ENCODE measurements at regions not wholly inside any gene's neighbourhood (a gene's known extent, or its start where the extent isn't known, plus 50 kb on each side); places are given as distances from the start of the nearest gene placed in this dataset.
"Not testable (repeated sequence)": the region's sequence is repeated elsewhere in the genome, so short reads cannot be mapped to it uniquely, and the experiment has no call there.

- H2AFZ ChIP-seq (ENCODE audit: low read depth, low read length); BruUV-seq (replicated peaks); H3K79me2 ChIP-seq (ENCODE audit: control insufficient read depth, insufficient read depth, low read length); H4K20me1 ChIP-seq (replicated peaks; ENCODE audit: control insufficient read depth, extremely low read depth, insufficient read depth, low read length); H3K4me2 ChIP-seq (ENCODE audit: insufficient read depth, low read length); H3K9ac ChIP-seq (replicated peaks; ENCODE audit: extremely low read depth, insufficient read depth, low read length); H3K36me3 ChIP-seq (ENCODE audit: control insufficient read depth in 2 of 2, extremely low read depth in 1 of 2, insufficient read depth in 2 of 2, low read length in 2 of 2); H3K4me1 ChIP-seq (ENCODE audit: control insufficient read depth, extremely low read depth, insufficient read depth, low read length); H3K27me3 ChIP-seq (ENCODE audit: control insufficient read depth in 2 of 2, insufficient read depth in 2 of 2, low read length in 2 of 2); DNase-seq (ENCODE audit: low read depth, low spot score); H3K9me1 ChIP-seq (replicated peaks; ENCODE audit: control insufficient read depth, extremely low read depth, insufficient read depth, low read length); H3K4me3 ChIP-seq (replicated peaks in 1 of 3; ENCODE audit: insufficient read depth in 1 of 3, low read depth in 1 of 3, low read length in 3 of 3); POLR2A ChIA-PET; H3K9me3 ChIP-seq (replicated peaks; ENCODE audit: control insufficient read depth, insufficient read depth, low read length); intact Hi-C loops (cut with micrococcal nuclease); FAIRE-seq; H3K27ac ChIP-seq (ENCODE audit: insufficient read depth, low read depth, low read length): not testable (repeated sequence)
- CTCF ChIA-PET = interaction anchor here (0.7 to 4.9 kb wide), 8 partner anchors 9 to 133 kb away, joined by 3 to 57 read pairs (median 4); no protein-coding TSS in a partner anchor
- dilution Hi-C loops (cut with MboI; ENCODE audit: extremely low pct_ligation_motif_present, low sequenced_read_pairs) = loop anchor here (25.0 kb wide), 1 partner anchor 160 kb away; no protein-coding TSS in a partner anchor
Observed at GRCh38 chr1:157372311-157372710, 180.0 kb downstream of the FCRL5 start.

- dilution Hi-C loops (cut with MboI; ENCODE audit: extremely low pct_ligation_motif_present, low sequenced_read_pairs) = loop anchor here (25.0 kb wide), 1 partner anchor 160 kb away; no protein-coding TSS in a partner anchor
- FAIRE-seq = no peak
- CTCF ChIA-PET = interaction anchor here (0.7 to 4.9 kb wide), 13 partner anchors 8 to 753 kb away, joined by 3 to 57 read pairs (median 4); no protein-coding TSS in a partner anchor
Observed at GRCh38 chr1:157371826-157372225, 180.5 kb downstream of the FCRL5 start.

More at GRCh38 chr1:157371826-157372225, 180.5 kb downstream of the FCRL5 start:
- Histone ChIP-seq H3K27me3 (ENCODE audit: control insufficient read depth in 2 of 2, insufficient read depth in 2 of 2, low read length in 2 of 2) (peaks cover 2 to 4% of the 10 kb centered on the region in 2 experiments), H3K79me2 (ENCODE audit: control insufficient read depth, insufficient read depth, low read length) (no peaks in the 10 kb centered on the region), H3K9me3 (replicated peaks; ENCODE audit: control insufficient read depth, insufficient read depth, low read length) (no peaks in the 10 kb centered on the region), H3K9ac (replicated peaks; ENCODE audit: extremely low read depth, insufficient read depth, low read length) (no peak overlapping the region), H2AFZ (ENCODE audit: low read depth, low read length) (no peak overlapping the region), H3K4me1 (ENCODE audit: control insufficient read depth, extremely low read depth, insufficient read depth, low read length) (no peaks in the 10 kb centered on the region), H3K9me1 (replicated peaks; ENCODE audit: control insufficient read depth, extremely low read depth, insufficient read depth, low read length) (no peaks in the 10 kb centered on the region), H3K4me3 (replicated peaks in 1 of 3; ENCODE audit: insufficient read depth in 1 of 3, low read depth in 1 of 3, low read length in 3 of 3) (no peak overlapping the region), H4K20me1 (replicated peaks; ENCODE audit: control insufficient read depth, extremely low read depth, insufficient read depth, low read length) (no peaks in the 10 kb centered on the region), H3K4me2 (ENCODE audit: insufficient read depth, low read length) (no peak overlapping the region), H3K27ac (ENCODE audit: insufficient read depth, low read depth, low read length) (no peak overlapping the region), H3K36me3 (ENCODE audit: control insufficient read depth in 2 of 2, extremely low read depth in 1 of 2, insufficient read depth in 2 of 2, low read length in 2 of 2) (no peaks in the 10 kb centered on the region)
- BruUV-seq (replicated peaks) = no TSS peak
- intact Hi-C loops (cut with micrococcal nuclease) = loop anchor here (2.0 kb wide), 2 partner anchors 179 to 753 kb away; no protein-coding TSS in a partner anchor
- POLR2A ChIA-PET = no interaction called here
- TF ChIP-seq MYC (IDR thresholded peaks at IDR 0.05; ENCODE audit: low read depth, low read length) = no peak
- TF ChIP-seq CTCF (IDR thresholded peaks at IDR 0.05; ENCODE audit: extremely low read depth in 1 of 2, insufficient read depth in 1 of 2, low read depth in 1 of 2, low read length in 2 of 2) = no peak
- no peak for TF ChIP-seq FOS (IDR thresholded peaks at IDR 0.05; ENCODE audit: borderline replicate concordance, insufficient read depth, low read length)
- no peak for TF ChIP-seq EZH2 (IDR thresholded peaks at IDR 0.05; ENCODE audit: borderline replicate concordance, low read depth, low read length, severe bottlenecking)
- TF ChIP-seq JUN (IDR thresholded peaks at IDR 0.05; ENCODE audit: borderline replicate concordance, insufficient read depth, insufficient read length, low read depth) = no peak
- TF ChIP-seq GATA2 (IDR thresholded peaks at IDR 0.05; ENCODE audit: insufficient read depth, insufficient read length, low read depth, low read length) = no peak
- TF ChIP-seq, protein P1, sequence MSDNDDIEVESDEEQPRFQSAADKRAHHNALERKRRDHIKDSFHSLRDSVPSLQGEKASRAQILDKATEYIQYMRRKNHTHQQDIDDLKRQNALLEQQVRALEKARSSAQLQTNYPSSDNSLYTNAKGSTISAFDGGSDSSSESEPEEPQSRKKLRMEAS (IDR thresholded peaks at IDR 0.05; ENCODE audit: insufficient read depth, insufficient read length) = no peak
- TF ChIP-seq POLR2AphosphoS5 (IDR thresholded peaks at IDR 0.05; ENCODE audit: insufficient read depth, low read depth, low read length) = no peak
- TF ChIP-seq POLR2A (IDR thresholded peaks at IDR 0.05; ENCODE audit: low read depth, low read length) = no peak
- DNase-seq (ENCODE audit: low read depth, low spot score) = no peak

Data from endothelial cell of umbilical vein (primary cell).